Calu3 (cell line): ENCODE measurements at regions not wholly inside any gene's neighbourhood (a gene's known extent, or its start where the extent isn't known, plus 50 kb on each side); places are given as distances from the start of the nearest gene placed in this dataset.

Experiments
- BruUV-seq: library from RNA; stranded (reverse); fragments of 400-500 nt; replicated peaks from 2 replicates; lab custom pipeline; 2021; lab: Mats Ljungman, UMichigan
- CTCF ChIA-PET: fragments of 300-600 bp; sonication (Branson Sonifier 250); formaldehyde crosslinking; loops from one replicate; lab custom pipeline; 2022; ENCODE audit warnings: antibody characterized with exemption; lab: Charles Lee
- DNase-seq: peaks from one replicate; pipeline ENCODE4 v3.0.0; 2022
- H3K27ac Mint-ChIP-seq: one replicate; pipeline ENCODE4 v1.8.0; 2022; ENCODE audit warnings: mixed read lengths; ENCODE audit not compliant: unreplicated experiment
- H3K27me3 Mint-ChIP-seq: one replicate; pipeline ENCODE4 v1.8.0; 2022; ENCODE audit warnings: mixed read lengths; ENCODE audit not compliant: unreplicated experiment
- H3K36me3 Mint-ChIP-seq: one replicate; pipeline ENCODE4 v1.8.0; 2022; ENCODE audit warnings: mild to moderate bottlenecking, moderate library complexity, mixed read lengths; ENCODE audit not compliant: insufficient read depth, unreplicated experiment
- H3K4me1 Mint-ChIP-seq: one replicate; pipeline ENCODE4 v1.8.0; 2022; ENCODE audit warnings: mild to moderate bottlenecking, low read depth, mixed read lengths; ENCODE audit not compliant: unreplicated experiment
- H3K4me3 Mint-ChIP-seq: one replicate; pipeline ENCODE4 v1.8.0; 2022; ENCODE audit warnings: mild to moderate bottlenecking, low read depth, moderate library complexity, mixed read lengths; ENCODE audit not compliant: unreplicated experiment
- H3K9me3 Mint-ChIP-seq: one replicate; pipeline ENCODE4 v1.8.0; 2022; ENCODE audit warnings: low read depth, mixed read lengths; ENCODE audit not compliant: unreplicated experiment
- CTCF ChIP-seq: fragments of 200-600 bp; IDR thresholded peaks from one replicate; pipeline ENCODE4 v1.8.0; 2022; ENCODE audit warnings: antibody characterized with exemption; ENCODE audit not compliant: unreplicated experiment
- intact Hi-C: fragments of 100-400 bp; cut with micrococcal nuclease; formaldehyde crosslinking; loops from one replicate; pipeline ENCODE4 v1.10.0; 2022; ENCODE audit not compliant: unreplicated experiment

- H3K27me3 Mint-ChIP-seq: no peaks in the 10 kb centered on the region
- BruUV-seq: no TSS peak
- no peak for TF ChIP-seq CTCF
- no peak overlapping the region for H3K4me3 Mint-ChIP-seq
- H3K36me3 Mint-ChIP-seq: no peaks in the 10 kb centered on the region
- H3K27ac Mint-ChIP-seq: no peak overlapping the region
- CTCF ChIA-PET: no interaction called here
- no peak for DNase-seq
- H3K9me3 Mint-ChIP-seq: peaks cover 10% of the 10 kb centered on the region
- intact Hi-C loops: no loop called here
- H3K4me1 Mint-ChIP-seq: no peaks in the 10 kb centered on the region
Observed at GRCh38 chr5:164687391-164687790, 1182.0 kb downstream of the MAT2B start.

GRCh38 chr5:164688437-164688836, 1183.0 kb downstream of the MAT2B start:
- TF ChIP-seq CTCF: no peak
- Mint-ChIP-seq H3K27me3 (no peaks in the 10 kb centered on the region), H3K4me1 (no peaks in the 10 kb centered on the region), H3K36me3 (no peaks in the 10 kb centered on the region), H3K4me3 (no peak overlapping the region), H3K9me3 (peaks cover 10% of the 10 kb centered on the region), H3K27ac (no peak overlapping the region)
- no peak for DNase-seq
- no TSS peak for BruUV-seq
- CTCF ChIA-PET: no interaction called here
- intact Hi-C loops: no loop called here

GRCh38 chr5:164708831-164709230, 1203.4 kb downstream of the MAT2B start:
- H3K36me3 Mint-ChIP-seq: no peaks in the 10 kb centered on the region
- no peaks in the 10 kb centered on the region for H3K4me1 Mint-ChIP-seq
- H3K4me3 Mint-ChIP-seq: no peak overlapping the region
- no peak for DNase-seq
- no peaks in the 10 kb centered on the region for H3K27me3 Mint-ChIP-seq
- intact Hi-C loops: no loop called here
- no peak overlapping the region for H3K27ac Mint-ChIP-seq
- TF ChIP-seq CTCF: no peak
- no TSS peak for BruUV-seq
- H3K9me3 Mint-ChIP-seq: peaks cover 13% of the 10 kb centered on the region
- CTCF ChIA-PET: no interaction called here

- BruUV-seq: no TSS peak
- CTCF ChIA-PET: no interaction called here
- intact Hi-C loops: no loop called here
- no peak overlapping the region for H3K27ac Mint-ChIP-seq
- TF ChIP-seq CTCF: no peak
- H3K4me1 Mint-ChIP-seq: no peaks in the 10 kb centered on the region
- no peak for DNase-seq
- no peaks in the 10 kb centered on the region for H3K27me3 Mint-ChIP-seq
- H3K4me3 Mint-ChIP-seq: no peak overlapping the region
- H3K36me3 Mint-ChIP-seq: no peaks in the 10 kb centered on the region
- peaks cover 16% of the 10 kb centered on the region for H3K9me3 Mint-ChIP-seq
Observed at GRCh38 chr5:164713682-164714081, 1208.3 kb downstream of the MAT2B start.

GRCh38 chr5:164721116-164721515, 1215.7 kb downstream of the MAT2B start:
- no TSS peak for BruUV-seq
- Mint-ChIP-seq H3K27me3 (no peaks in the 10 kb centered on the region), H3K27ac (no peak overlapping the region), H3K4me1 (no peaks in the 10 kb centered on the region), H3K36me3 (no peaks in the 10 kb centered on the region), H3K9me3 (peaks cover 7% of the 10 kb centered on the region), H3K4me3 (no peak overlapping the region)
- intact Hi-C loops: no loop called here
- CTCF ChIA-PET: no interaction called here
- no peak for TF ChIP-seq CTCF
- DNase-seq: no peak
